IMR-90 (cell line): ENCODE measurements at regions not wholly inside any gene's neighbourhood (a gene's known extent, or its start where the extent isn't known, plus 50 kb on each side); places are given as distances from the start of the nearest gene placed in this dataset.

ENCODE experiments used
- ATAC-seq: fragments of 200-7000 bp; cut with Tn5 transposase; 2 replicates; pipeline ENCODE4 v1.9.1; 2020; ENCODE audit warnings: low read depth, mild to moderate bottlenecking, moderate library complexity
- BruUV-seq: library from RNA; stranded (reverse); fragments of 400-500 nt; replicated peaks from 2 replicates; lab custom pipeline; 2021; lab: Mats Ljungman, UMichigan
- CTCF ChIA-PET: fragments of 300-600 bp; formaldehyde crosslinking; extraction: SDS; loops from one replicate; lab custom pipeline; 2021; ENCODE audit warnings: antibody characterized with exemption; lab: Yijun Ruan, JAX
- POLR2A ChIA-PET: fragments of 300-600 bp; sonication (Branson Sonifier 250); formaldehyde crosslinking; loops from one replicate; lab custom pipeline; 2022; ENCODE audit warnings: antibody characterized with exemption; ENCODE audit not compliant: unreplicated experiment; lab: Charles Lee
- DNase-seq: peaks from one replicate; pipeline ENCODE4 v3.0.0; 2013
- H2AFZ ChIP-seq: replicated peaks from 2 replicates; pipeline ENCODE3; 2013; ENCODE audit warnings: low read length, mild to moderate bottlenecking; ENCODE audit not compliant: poor library complexity
- H2AK5ac ChIP-seq: 2 replicates; pipeline ENCODE4 v1.6.1; 2013; ENCODE audit warnings: low read depth, low read length, inconsistent platforms
- H2AK9ac ChIP-seq: replicated peaks from 2 replicates; pipeline ENCODE3; 2013; ENCODE audit warnings: mild to moderate bottlenecking, low read depth, low read length, moderate library complexity; ENCODE audit not compliant: poor library complexity
- H2BK120ac ChIP-seq: 2 replicates; pipeline ENCODE4 v1.6.1; 2013; ENCODE audit warnings: low read depth, low read length, inconsistent platforms
- H2BK15ac ChIP-seq: 3 replicates; pipeline ENCODE4 v1.6.1; 2013; ENCODE audit warnings: low read depth, low read length, inconsistent platforms
- H2BK20ac ChIP-seq: 2 replicates; pipeline ENCODE4 v1.6.1; 2013; ENCODE audit warnings: low read depth, mild to moderate bottlenecking, inconsistent platforms, low read length, moderate library complexity
- H2BK5ac ChIP-seq: 2 replicates; pipeline ENCODE4 v1.6.1; 2013; ENCODE audit warnings: mild to moderate bottlenecking, low read depth, low read length, inconsistent platforms; ENCODE audit not compliant: poor library complexity, severe bottlenecking
- H3K14ac ChIP-seq: replicated peaks from 2 replicates; pipeline ENCODE4 v1.6.1; 2013; ENCODE audit warnings: low read depth, low read length, inconsistent platforms
- H3K18ac ChIP-seq: 2 replicates; pipeline ENCODE4 v1.6.1; 2013; ENCODE audit warnings: low read depth, low read length, control low read depth
- H3K23ac ChIP-seq: 2 replicates; pipeline ENCODE4 v1.6.1; 2013; ENCODE audit warnings: low read depth, low read length, inconsistent platforms
- H3K27ac ChIP-seq: 2 replicates; pipeline ENCODE4 v1.5.1; 2013; ENCODE audit warnings: mild to moderate bottlenecking, control low read depth, low read length; ENCODE audit not compliant: insufficient read depth
- H3K27me3 ChIP-seq: 2 replicates; pipeline ENCODE4 v1.6.1; 2013; ENCODE audit warnings: low read length; ENCODE audit not compliant: control insufficient read depth, insufficient read depth
- H3K36me3 ChIP-seq: 2 replicates; pipeline ENCODE4 v1.6.1; 2013; ENCODE audit warnings: low read length, mixed read lengths; ENCODE audit not compliant: control insufficient read depth, insufficient read depth
- H3K4ac ChIP-seq: 2 replicates; pipeline ENCODE4 v1.6.1; 2013; ENCODE audit warnings: low read depth, low read length, inconsistent platforms
- H3K4me1 ChIP-seq: 2 replicates; pipeline ENCODE4 v1.6.1; 2013; ENCODE audit warnings: low read length, mixed read lengths; ENCODE audit not compliant: control insufficient read depth, insufficient read depth
- H3K4me2 ChIP-seq: 2 replicates; pipeline ENCODE4 v1.6.1; 2013; ENCODE audit warnings: low read depth, mild to moderate bottlenecking, control low read depth, low read length, moderate library complexity
- H3K4me3 ChIP-seq: 2 replicates; pipeline ENCODE4 v1.5.1; 2013; ENCODE audit warnings: low read depth, mild to moderate bottlenecking, control low read depth, low read length, moderate library complexity; ENCODE audit not compliant: insufficient read depth
- H3K56ac ChIP-seq: 2 replicates; pipeline ENCODE4 v1.6.1; 2013; ENCODE audit warnings: low read length, inconsistent platforms; ENCODE audit not compliant: insufficient read depth; ENCODE audit errors: extremely low read depth
- H3K79me1 ChIP-seq, 2 experiments: 2 replicates each; pipeline ENCODE4 v1.6.1; 2013; ENCODE audit warnings: low read length in 2 of 2, inconsistent platforms in 1 of 2, low read depth in 1 of 2
- H3K9ac ChIP-seq: 2 replicates; pipeline ENCODE4 v1.6.1; 2013; ENCODE audit warnings: low read depth, low read length, control low read depth
- H3K9me1 ChIP-seq: 2 replicates; pipeline ENCODE4 v1.6.1; 2013; ENCODE audit warnings: low read length, inconsistent platforms; ENCODE audit not compliant: insufficient read depth
- H3K9me3 ChIP-seq: 2 replicates; pipeline ENCODE4 v1.6.1; 2013; ENCODE audit warnings: low read length; ENCODE audit not compliant: control insufficient read depth, insufficient read depth
- H4K20me1 ChIP-seq: 2 replicates; pipeline ENCODE4 v1.6.1; 2013; ENCODE audit warnings: low read length, inconsistent platforms; ENCODE audit not compliant: insufficient read depth
- H4K5ac ChIP-seq: 2 replicates; pipeline ENCODE4 v1.6.1; 2013; ENCODE audit warnings: mild to moderate bottlenecking, low read depth, low read length, control low read depth
- H4K8ac ChIP-seq, 2 experiments: 2 replicates each; pipeline ENCODE4 v1.6.1; 2013; ENCODE audit warnings: low read depth in 2 of 2, low read length in 2 of 2, control low read depth in 1 of 2, inconsistent platforms in 1 of 2
- H4K91ac ChIP-seq: 2 replicates; pipeline ENCODE4 v1.6.1; 2013; ENCODE audit warnings: low read depth, low read length, inconsistent platforms; ENCODE audit not compliant: insufficient read depth
- BHLHE40 ChIP-seq: fragments of 150-350 bp; IDR thresholded peaks from 2 replicates; pipeline ENCODE4 v1.6.1; 2016; ENCODE audit warnings: mild to moderate bottlenecking, low read depth, low read length
- CHD1 ChIP-seq: IDR thresholded peaks from 2 replicates; pipeline ENCODE4 v1.6.1; 2012; ENCODE audit warnings: low read depth, low read length, improper control_type of control experiment
- FOS ChIP-seq: fragments of 150-350 bp; IDR thresholded peaks from 2 replicates; pipeline ENCODE4 v1.6.1; 2016; ENCODE audit warnings: low read depth, low read length
- MAFK ChIP-seq: IDR thresholded peaks from 2 replicates; pipeline ENCODE4 v1.6.1; 2012; ENCODE audit warnings: low read depth, low read length, improper control_type of control experiment
- MAZ ChIP-seq: IDR thresholded peaks from 2 replicates; pipeline ENCODE4 v1.6.1; 2012; ENCODE audit warnings: low read depth, mild to moderate bottlenecking, low read length, improper control_type of control experiment, moderate library complexity, borderline replicate concordance
- MXI1 ChIP-seq: IDR thresholded peaks from 2 replicates; pipeline ENCODE4 v1.6.1; 2012; ENCODE audit warnings: low read depth, mild to moderate bottlenecking, low read length, moderate library complexity, borderline replicate concordance
- NFE2L2 ChIP-seq: fragments of 150-350 bp; IDR thresholded peaks from 2 replicates; pipeline ENCODE4 v1.6.1; 2016; ENCODE audit warnings: low read depth, mild to moderate bottlenecking, low read length
- POLR2A ChIP-seq: IDR thresholded peaks from 2 replicates; pipeline ENCODE4 v1.6.1; 2012; ENCODE audit warnings: mild to moderate bottlenecking, low read depth, low read length
- RAD21 ChIP-seq: IDR thresholded peaks from 2 replicates; pipeline ENCODE4 v1.6.1; 2012; ENCODE audit warnings: low read length, improper control_type of control experiment
- RCOR1 ChIP-seq: IDR thresholded peaks from 2 replicates; pipeline ENCODE4 v1.6.1; 2012; ENCODE audit warnings: mild to moderate bottlenecking, low read length, improper control_type of control experiment; ENCODE audit not compliant: insufficient replicate concordance
- RFX5 ChIP-seq: IDR thresholded peaks from 2 replicates; pipeline ENCODE4 v1.8.0; 2012; ENCODE audit warnings: low read depth, mild to moderate bottlenecking, low read length, moderate library complexity
- SMC3 ChIP-seq: fragments of 150-350 bp; IDR thresholded peaks from 2 replicates; pipeline ENCODE4 v1.6.1; 2016; ENCODE audit warnings: low read depth, mild to moderate bottlenecking, antibody characterized with exemption, low read length, moderate library complexity
- WGBS, 2 experiments: methylation state at CpG; one replicate each; pipeline versions ENCODE4 v1.1.5 to v1.1.7; 2013; ENCODE audit warnings: missing lambda C conversion rate in 2 of 2; ENCODE audit not compliant: insufficient read length in 1 of 2; ENCODE audit errors: extremely low coverage in 2 of 2; 5-methylcytosine and 5-hydroxymethylcytosine counted together
- dilution Hi-C: fragments of 300-500 bp; cut with HindIII; formaldehyde crosslinking; loops from one replicate; pipeline ENCODE4 v1.14.3; 2018; ENCODE audit warnings: low sequenced_read_pairs; ENCODE audit not compliant: unreplicated experiment
- in situ Hi-C: fragments of 300-500 bp; cut with MboI; formaldehyde crosslinking; loops from 3 replicates; pipeline ENCODE4 v1.14.3; 2019; ENCODE audit warnings: low sequenced_read_pairs, inconsistent platforms, mixed read lengths
- intact Hi-C: fragments of 100-400 bp; cut with micrococcal nuclease; formaldehyde crosslinking; loops from 2 replicates; pipeline ENCODE4 v1.10.0; 2022
- TF ChIP-seq, protein P1 (sequence below): conservative IDR thresholded peaks from 2 replicates; pipeline ENCODE4 v1.5.1; 2012; ENCODE audit warnings: mild to moderate bottlenecking, low read depth, low read length, improper control_type of control experiment
- TF ChIP-seq, protein P2 (sequence below): fragments of 150-350 bp; IDR thresholded peaks from 2 replicates; pipeline ENCODE4 v1.6.1; 2017; ENCODE audit warnings: mild to moderate bottlenecking, antibody characterized with exemption, low read length, low read depth

DNA sequence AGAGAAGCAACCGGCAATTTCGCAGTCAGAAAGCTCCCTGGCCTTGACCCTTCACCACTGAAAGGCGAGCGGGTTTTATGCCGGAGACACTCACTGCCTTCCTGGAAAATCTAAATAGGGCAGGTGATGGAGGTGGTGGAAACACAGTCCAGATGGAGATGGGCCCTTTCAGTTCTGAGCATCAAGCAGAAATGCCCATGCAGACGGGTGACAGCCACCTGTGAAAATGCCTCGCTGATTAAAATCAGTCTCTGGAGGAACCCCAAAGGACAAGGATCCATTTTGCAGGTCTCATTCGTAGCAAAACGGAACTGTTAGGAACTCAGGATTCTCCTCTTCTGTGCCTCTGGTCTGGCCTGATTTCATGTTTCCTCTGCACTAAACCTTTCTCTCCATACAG lies 74.2 kb downstream of the FZD10 start:
- no peak overlapping the region for H2AK9ac ChIP-seq
- H2AK5ac ChIP-seq: no peak overlapping the region
- in situ Hi-C loops (no loop called here), dilution Hi-C loops (no loop called here), intact Hi-C loops (no loop called here)
- BruUV-seq: no TSS peak
- H3K9me3 ChIP-seq: peaks cover 23% of the 10 kb centered on the region
- H3K27me3 ChIP-seq: no peaks in the 10 kb centered on the region
- no peak overlapping the region for H3K27ac ChIP-seq
- 30% methylated on average over 6 of the region's 9 CpGs; no CpG with 5 or more reads in 1 of the 2 experiments for WGBS, 2 experiments
- H4K91ac ChIP-seq: no peak overlapping the region
- no peak overlapping the region for H3K23ac ChIP-seq
- no peak overlapping the region for H3K18ac ChIP-seq
- H2BK5ac ChIP-seq: no peak overlapping the region
- no peak overlapping the region for H3K9ac ChIP-seq
- H4K20me1 ChIP-seq: no peaks in the 10 kb centered on the region
- ATAC-seq (no peak), DNase-seq (no peak)
- no peak overlapping the region for H2BK15ac ChIP-seq
- H3K36me3 ChIP-seq: no peaks in the 10 kb centered on the region
- H2BK20ac ChIP-seq: no peak overlapping the region
- H4K8ac ChIP-seq: no peak overlapping the region
- no peak overlapping the region for H3K14ac ChIP-seq
- H3K79me1 ChIP-seq: no peaks in the 10 kb centered on the region
- H3K4me3 ChIP-seq: no peak overlapping the region
- no peak overlapping the region for H4K5ac ChIP-seq
- ChIA-PET POLR2A (no interaction called here), CTCF (no interaction called here)
- no peak for TF ChIP-seq MAZ
- TF ChIP-seq MXI1: no peak
- TF ChIP-seq CHD1: no peak
- TF ChIP-seq POLR2A: no peak
- TF ChIP-seq RCOR1: no peak
- TF ChIP-seq RFX5: no peak
- TF ChIP-seq, protein P1, sequence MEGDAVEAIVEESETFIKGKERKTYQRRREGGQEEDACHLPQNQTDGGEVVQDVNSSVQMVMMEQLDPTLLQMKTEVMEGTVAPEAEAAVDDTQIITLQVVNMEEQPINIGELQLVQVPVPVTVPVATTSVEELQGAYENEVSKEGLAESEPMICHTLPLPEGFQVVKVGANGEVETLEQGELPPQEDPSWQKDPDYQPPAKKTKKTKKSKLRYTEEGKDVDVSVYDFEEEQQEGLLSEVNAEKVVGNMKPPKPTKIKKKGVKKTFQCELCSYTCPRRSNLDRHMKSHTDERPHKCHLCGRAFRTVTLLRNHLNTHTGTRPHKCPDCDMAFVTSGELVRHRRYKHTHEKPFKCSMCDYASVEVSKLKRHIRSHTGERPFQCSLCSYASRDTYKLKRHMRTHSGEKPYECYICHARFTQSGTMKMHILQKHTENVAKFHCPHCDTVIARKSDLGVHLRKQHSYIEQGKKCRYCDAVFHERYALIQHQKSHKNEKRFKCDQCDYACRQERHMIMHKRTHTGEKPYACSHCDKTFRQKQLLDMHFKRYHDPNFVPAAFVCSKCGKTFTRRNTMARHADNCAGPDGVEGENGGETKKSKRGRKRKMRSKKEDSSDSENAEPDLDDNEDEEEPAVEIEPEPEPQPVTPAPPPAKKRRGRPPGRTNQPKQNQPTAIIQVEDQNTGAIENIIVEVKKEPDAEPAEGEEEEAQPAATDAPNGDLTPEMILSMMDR: no peak
- no peak for TF ChIP-seq SMC3
- TF ChIP-seq BHLHE40: no peak
- TF ChIP-seq NFE2L2: no peak
- no peak for TF ChIP-seq RAD21
- TF ChIP-seq, protein P2, sequence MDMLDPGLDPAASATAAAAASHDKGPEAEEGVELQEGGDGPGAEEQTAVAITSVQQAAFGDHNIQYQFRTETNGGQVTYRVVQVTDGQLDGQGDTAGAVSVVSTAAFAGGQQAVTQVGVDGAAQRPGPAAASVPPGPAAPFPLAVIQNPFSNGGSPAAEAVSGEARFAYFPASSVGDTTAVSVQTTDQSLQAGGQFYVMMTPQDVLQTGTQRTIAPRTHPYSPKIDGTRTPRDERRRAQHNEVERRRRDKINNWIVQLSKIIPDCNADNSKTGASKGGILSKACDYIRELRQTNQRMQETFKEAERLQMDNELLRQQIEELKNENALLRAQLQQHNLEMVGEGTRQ: no peak
- TF ChIP-seq MAFK: no peak
- TF ChIP-seq FOS: no peak
- H3K9me1 ChIP-seq: no peaks in the 10 kb centered on the region
- no peak overlapping the region for H2AFZ ChIP-seq
- H3K4me1 ChIP-seq: no peaks in the 10 kb centered on the region
- no peak overlapping the region for H3K4me2 ChIP-seq
- H2BK120ac ChIP-seq: no peak overlapping the region
- H3K4ac ChIP-seq: no peak overlapping the region
- H3K56ac ChIP-seq: no peak overlapping the region
